H1 (cell line): ENCODE measurements at regions not wholly inside any gene's neighbourhood (a gene's known extent, or its start where the extent isn't known, plus 50 kb on each side); places are given as distances from the start of the nearest gene placed in this dataset.

Experiments
- CTCF ChIA-PET: fragments of 300-600 bp; sonication (Branson Sonifier 250); formaldehyde crosslinking; loops from one replicate; lab custom pipeline; 2021; ENCODE audit not compliant: partially characterized antibody; lab: Charles Lee
- POLR2A ChIA-PET: fragments of 300-600 bp; sonication (Branson Sonifier 250); formaldehyde crosslinking; loops from one replicate; lab custom pipeline; 2021; ENCODE audit warnings: inconsistent platforms; ENCODE audit not compliant: partially characterized antibody; lab: Charles Lee
- DNase-seq, 2 experiments: peaks; one replicate each; pipeline versions ENCODE4 v3.0.0 to v3.0.0-alpha.2; 2010 to 2022; ENCODE audit warnings: low spot score in 2 of 2, low read depth in 1 of 2, mixed read lengths in 1 of 2
- FAIRE-seq: peaks from 2 replicates; lab custom pipeline; 2011; peaks lifted over from hg19 to GRCh38; lab: Jason Lieb, UNC
- H2AFZ ChIP-seq: 2 replicates; pipeline ENCODE4 v1.8.1; 2012; ENCODE audit warnings: low read length, inconsistent platforms
- H2AK5ac ChIP-seq: 2 replicates; pipeline ENCODE4 v1.6.1; 2013; ENCODE audit warnings: low read depth, low read length
- H2BK120ac ChIP-seq: replicated peaks from 2 replicates; pipeline ENCODE3; 2013; ENCODE audit warnings: low read depth, low read length, inconsistent platforms
- H2BK12ac ChIP-seq: 2 replicates; pipeline ENCODE4 v1.6.1; 2013; ENCODE audit warnings: low read depth, low read length
- H2BK15ac ChIP-seq: 2 replicates; pipeline ENCODE4 v1.6.1; 2013; ENCODE audit warnings: low read length
- H2BK20ac ChIP-seq: 2 replicates; pipeline ENCODE4 v1.6.1; 2013; ENCODE audit warnings: low read length
- H2BK5ac ChIP-seq: 2 replicates; pipeline ENCODE4 v1.6.1; 2013; ENCODE audit warnings: low read depth, low read length
- H3K14ac ChIP-seq: 2 replicates; pipeline ENCODE4 v1.6.1; 2013; ENCODE audit warnings: inconsistent platforms; ENCODE audit not compliant: insufficient read length
- H3K18ac ChIP-seq: 2 replicates; pipeline ENCODE4 v1.6.1; 2013; ENCODE audit warnings: low read length; ENCODE audit errors: extremely low read depth
- H3K23ac ChIP-seq: 2 replicates; pipeline ENCODE4 v1.6.1; 2013; ENCODE audit warnings: inconsistent platforms; ENCODE audit not compliant: insufficient read length
- H3K23me2 ChIP-seq: 2 replicates; pipeline ENCODE4 v1.6.1; 2013; ENCODE audit warnings: low read depth, low read length
- H3K27ac ChIP-seq: 2 replicates; pipeline ENCODE4 v1.6.1; 2011; ENCODE audit warnings: low read depth, low read length, inconsistent platforms
- H3K27me3 ChIP-seq, 4 experiments: replicated peaks in 1 of 4; 1 replicate in 1 of 4; 2 replicates in 3 of 4; pipeline versions ENCODE4 v1.6.1 to v1.8.1; 2011 to 2013; ENCODE audit warnings: low read length in 3 of 4, mild to moderate bottlenecking in 3 of 4, inconsistent platforms in 2 of 4, mixed read lengths in 2 of 4, moderate library complexity in 1 of 4; ENCODE audit not compliant: control insufficient read depth in 3 of 4, insufficient read depth in 3 of 4; ENCODE audit errors: extremely low read depth in 1 of 4
- H3K36me3 ChIP-seq, 4 experiments: 2 replicates each; pipeline versions ENCODE4 v1.6.1 to v1.8.1; 2011 to 2013; ENCODE audit warnings: mild to moderate bottlenecking in 4 of 4, low read length in 3 of 4, moderate library complexity in 2 of 4, control low read depth in 1 of 4, inconsistent platforms in 1 of 4; ENCODE audit not compliant: insufficient read depth in 4 of 4, control insufficient read depth in 2 of 4
- H3K4ac ChIP-seq: replicated peaks from 2 replicates; pipeline ENCODE3; 2013; ENCODE audit warnings: low read length, low read depth, mixed read lengths, inconsistent platforms; ENCODE audit not compliant: insufficient read length
- H3K4me1 ChIP-seq, 4 experiments: replicated peaks in 1 of 4; 1 replicate in 1 of 4; 2 replicates in 3 of 4; pipeline versions ENCODE4 v1.6.1 to v1.8.1; 2011 to 2013; ENCODE audit warnings: low read length in 3 of 4, inconsistent platforms in 2 of 4, mixed read lengths in 1 of 4; ENCODE audit not compliant: insufficient read depth in 4 of 4, control insufficient read depth in 3 of 4
- H3K4me2 ChIP-seq, 2 experiments: 2 replicates each; pipeline versions ENCODE4 v1.6.1 to v1.8.1; 2011 to 2013; ENCODE audit warnings: low read depth in 2 of 2, low read length in 2 of 2, control low read depth in 1 of 2, inconsistent platforms in 1 of 2, mild to moderate bottlenecking in 1 of 2; ENCODE audit not compliant: insufficient read depth in 1 of 2
- H3K4me3 ChIP-seq, 4 experiments: fragments of 200-600, 300-600 bp in 1 of 4; sonication (generic), shearing (Covaris generic), sonication (Bioruptor Twin) in 1 of 4; 2 replicates each; pipeline versions ENCODE4 v1.5.1 to v1.8.1; 2011 to 2016; ENCODE audit warnings: low read length in 4 of 4, low read depth in 3 of 4, control low read depth in 2 of 4, inconsistent platforms in 2 of 4, mild to moderate bottlenecking in 2 of 4, mixed read lengths in 1 of 4, moderate library complexity in 1 of 4; ENCODE audit not compliant: insufficient read depth in 2 of 4; ENCODE audit errors: extremely low read depth in 1 of 4
- H3K56ac ChIP-seq: replicated peaks from 2 replicates; pipeline ENCODE3; 2013; ENCODE audit warnings: low read depth, mild to moderate bottlenecking, mixed read lengths, low read length, inconsistent platforms; ENCODE audit not compliant: insufficient read length
- H3K79me1 ChIP-seq: 2 replicates; pipeline ENCODE4 v1.6.1; 2013; ENCODE audit warnings: low read depth, low read length, control low read depth
- H3K79me2 ChIP-seq, 2 experiments: 2 replicates each; pipeline versions ENCODE4 v1.6.1 to v1.8.1; 2012 to 2013; ENCODE audit warnings: low read length in 2 of 2, mild to moderate bottlenecking in 2 of 2, inconsistent platforms in 1 of 2; ENCODE audit not compliant: insufficient read depth in 2 of 2, control insufficient read depth in 1 of 2
- H3K9ac ChIP-seq, 4 experiments: replicated peaks in 1 of 4; 1 replicate in 1 of 4; 2 replicates in 3 of 4; pipeline versions ENCODE4 v1.6.1 to v1.8.1; 2011 to 2013; ENCODE audit warnings: low read depth in 3 of 4, low read length in 3 of 4, control low read depth in 2 of 4, mild to moderate bottlenecking in 2 of 4, moderate library complexity in 2 of 4, inconsistent platforms in 1 of 4; ENCODE audit errors: extremely low read depth in 1 of 4
- H3K9me3 ChIP-seq, 2 experiments: 2 replicates each; pipeline versions ENCODE4 v1.6.1 to v1.8.1; 2012 to 2013; ENCODE audit warnings: mild to moderate bottlenecking in 2 of 2, moderate library complexity in 2 of 2, control low read depth in 1 of 2, inconsistent platforms in 1 of 2, low read depth in 1 of 2, low read length in 1 of 2, mixed read lengths in 1 of 2; ENCODE audit not compliant: insufficient read depth in 2 of 2
- H4K20me1 ChIP-seq, 2 experiments: replicated peaks in 1 of 2; 2 replicates each; pipeline versions ENCODE3 to v1.8.1; 2011 to 2013; ENCODE audit warnings: inconsistent platforms in 2 of 2, low read length in 2 of 2, mild to moderate bottlenecking in 1 of 2; ENCODE audit not compliant: insufficient read depth in 2 of 2, control insufficient read depth in 1 of 2
- H4K5ac ChIP-seq: 2 replicates; pipeline ENCODE4 v1.6.1; 2013; ENCODE audit warnings: low read length, low read depth, mixed read lengths, inconsistent platforms; ENCODE audit not compliant: insufficient read length
- H4K8ac ChIP-seq: 2 replicates; pipeline ENCODE4 v1.8.0; 2013; ENCODE audit warnings: mild to moderate bottlenecking, moderate library complexity, low read length, inconsistent platforms; ENCODE audit not compliant: insufficient read depth; ENCODE audit errors: extremely low read depth
- H4K91ac ChIP-seq: replicated peaks from 2 replicates; pipeline ENCODE3; 2013; ENCODE audit warnings: low read length, mixed read lengths, inconsistent platforms; ENCODE audit not compliant: insufficient read length
- GABPA ChIP-seq: IDR thresholded peaks from 2 replicates; pipeline ENCODE4 v1.6.1; 2011; ENCODE audit warnings: mild to moderate bottlenecking, low read length, moderate library complexity, borderline replicate concordance; ENCODE audit not compliant: insufficient read depth
- GTF2F1 ChIP-seq: IDR thresholded peaks from 2 replicates; pipeline ENCODE4 v1.6.1; 2012; ENCODE audit warnings: low read depth, low read length, improper control_type of control experiment, borderline replicate concordance
- HDAC6 ChIP-seq: IDR thresholded peaks from one replicate; pipeline ENCODE4 v1.7.1; 2012; ENCODE audit warnings: low read depth, mild to moderate bottlenecking, inconsistent platforms, low read length, moderate library complexity
- MAFK ChIP-seq: IDR thresholded peaks from 2 replicates; pipeline ENCODE4 v1.6.1; 2012; ENCODE audit warnings: low read depth, mild to moderate bottlenecking, improper control_type of control experiment, low read length
- RNF2 ChIP-seq: fragments of 200-900, 300-1000 bp; sonication (generic); IDR thresholded peaks from 2 replicates; pipeline ENCODE4 v1.7.1; 2016; ENCODE audit warnings: borderline replicate concordance, low read depth, mild to moderate bottlenecking, antibody characterized with exemption, low read length; ENCODE audit not compliant: poor library complexity, severe bottlenecking; ENCODE audit errors: missing control alignments
- SIN3A ChIP-seq, 2 experiments: IDR thresholded peaks in 1 of 2; conservative IDR thresholded peaks in 1 of 2; 2 replicates each; pipeline ENCODE4 v1.6.1; 2011 to 2012; ENCODE audit warnings: low read length in 2 of 2, improper control_type of control experiment in 1 of 2, low read depth in 1 of 2, mild to moderate bottlenecking in 1 of 2
- SP2 ChIP-seq: IDR thresholded peaks from 2 replicates; pipeline ENCODE4 v1.6.1; 2012; ENCODE audit warnings: mild to moderate bottlenecking, low read length, inconsistent platforms
- SUZ12 ChIP-seq: fragments of 200-600 bp; sonication (generic); IDR thresholded peaks from 2 replicates; pipeline ENCODE4 v1.6.1; 2012; ENCODE audit warnings: mild to moderate bottlenecking, inconsistent platforms, low read length, moderate library complexity, mixed read lengths
- TCF12 ChIP-seq: IDR thresholded peaks from 2 replicates; pipeline ENCODE4 v1.6.1; 2011; ENCODE audit warnings: low read depth, mild to moderate bottlenecking, low read length
- WGBS, 2 experiments: shearing (Covaris generic) in 1 of 2; methylation state at CpG; one replicate each; pipeline versions ENCODE4 v1.1.6 to v1.1.7; 2013 to 2015; ENCODE audit warnings: low lambda C conversion rate in 2 of 2, mixed read lengths in 2 of 2, inconsistent platforms in 1 of 2, low coverage in 1 of 2, missing lambda C conversion rate in 1 of 2; ENCODE audit not compliant: insufficient replicate concordance in 2 of 2, insufficient coverage in 1 of 2, insufficient read length in 1 of 2; ENCODE audit errors: extremely low coverage in 1 of 2, missing lambda C conversion rate in 1 of 2; 5-methylcytosine and 5-hydroxymethylcytosine counted together
- TF ChIP-seq, protein P1 (sequence below): IDR thresholded peaks from 2 replicates; pipeline ENCODE4 v1.6.1; 2012; ENCODE audit warnings: inconsistent platforms
- TF ChIP-seq, protein P2 (sequence below): IDR thresholded peaks from 2 replicates; pipeline ENCODE4 v1.6.1; 2012; ENCODE audit warnings: low read length, inconsistent platforms

DNA sequence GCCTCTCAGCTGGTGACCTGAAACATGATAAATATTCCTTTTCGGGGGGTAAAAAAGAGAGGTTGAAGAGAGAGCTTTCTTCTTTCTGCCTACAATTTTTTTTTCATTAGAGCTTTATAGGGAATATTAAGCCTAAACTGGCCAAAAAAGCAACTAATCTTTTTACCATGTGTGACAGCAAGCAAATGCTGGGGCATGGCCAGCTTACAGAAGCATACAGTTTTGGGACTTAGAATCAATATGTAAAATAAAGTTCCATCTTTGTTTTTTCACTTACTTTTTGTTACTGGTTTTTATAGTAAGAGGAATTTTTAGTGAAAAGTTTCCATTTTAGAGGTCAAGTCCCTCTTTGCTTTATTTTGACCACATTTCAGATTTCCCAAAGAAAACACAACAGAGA, 301.2 kb upstream of the DEPDC1 start:
- H3K4me3 ChIP-seq: no peak overlapping the region
- no peak overlapping the region for H2BK12ac ChIP-seq
- no peaks in the 10 kb centered on the region for H3K79me2 ChIP-seq
- no peak overlapping the region for H3K14ac ChIP-seq
- no peak overlapping the region for H4K91ac ChIP-seq
- no peak overlapping the region for H2AFZ ChIP-seq
- POLR2A ChIA-PET: no interaction called here
- H3K56ac ChIP-seq: no peak overlapping the region
- H3K4ac ChIP-seq: no peak overlapping the region
- H2BK20ac ChIP-seq: no peak overlapping the region
- no peak overlapping the region for H2BK120ac ChIP-seq
- H3K23me2 ChIP-seq: no peaks in the 10 kb centered on the region
- no peak overlapping the region for H3K9ac ChIP-seq
- no peak overlapping the region for H2BK5ac ChIP-seq
- CTCF ChIA-PET: no interaction called here
- no peaks in the 10 kb centered on the region for H3K27me3 ChIP-seq
- H3K18ac ChIP-seq: no peak overlapping the region
- H3K4me2 ChIP-seq: no peak overlapping the region
- H2AK5ac ChIP-seq: no peak overlapping the region
- no peaks in the 10 kb centered on the region for H3K36me3 ChIP-seq
- H3K9me3 ChIP-seq: no peaks in the 10 kb centered on the region
- H3K79me1 ChIP-seq: no peaks in the 10 kb centered on the region
- no peak overlapping the region for H2BK15ac ChIP-seq
- 88% methylated on average over 1 of the region's 1 CpG; no CpG with 5 or more reads in 1 of the 2 experiments for WGBS, 2 experiments
- DNase-seq (no peak), FAIRE-seq (no peak)
- H3K23ac ChIP-seq: no peak overlapping the region
- no peak overlapping the region for H4K8ac ChIP-seq
- H4K5ac ChIP-seq: no peak overlapping the region
- TF ChIP-seq, protein P1, sequence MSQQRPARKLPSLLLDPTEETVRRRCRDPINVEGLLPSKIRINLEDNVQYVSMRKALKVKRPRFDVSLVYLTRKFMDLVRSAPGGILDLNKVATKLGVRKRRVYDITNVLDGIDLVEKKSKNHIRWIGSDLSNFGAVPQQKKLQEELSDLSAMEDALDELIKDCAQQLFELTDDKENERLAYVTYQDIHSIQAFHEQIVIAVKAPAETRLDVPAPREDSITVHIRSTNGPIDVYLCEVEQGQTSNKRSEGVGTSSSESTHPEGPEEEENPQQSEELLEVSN: no peak
- TF ChIP-seq RNF2: no peak
- TF ChIP-seq, protein P2, sequence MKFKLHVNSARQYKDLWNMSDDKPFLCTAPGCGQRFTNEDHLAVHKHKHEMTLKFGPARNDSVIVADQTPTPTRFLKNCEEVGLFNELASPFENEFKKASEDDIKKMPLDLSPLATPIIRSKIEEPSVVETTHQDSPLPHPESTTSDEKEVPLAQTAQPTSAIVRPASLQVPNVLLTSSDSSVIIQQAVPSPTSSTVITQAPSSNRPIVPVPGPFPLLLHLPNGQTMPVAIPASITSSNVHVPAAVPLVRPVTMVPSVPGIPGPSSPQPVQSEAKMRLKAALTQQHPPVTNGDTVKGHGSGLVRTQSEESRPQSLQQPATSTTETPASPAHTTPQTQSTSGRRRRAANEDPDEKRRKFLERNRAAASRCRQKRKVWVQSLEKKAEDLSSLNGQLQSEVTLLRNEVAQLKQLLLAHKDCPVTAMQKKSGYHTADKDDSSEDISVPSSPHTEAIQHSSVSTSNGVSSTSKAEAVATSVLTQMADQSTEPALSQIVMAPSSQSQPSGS: no peak
- no peak for TF ChIP-seq MAFK
- no peak for TF ChIP-seq GTF2F1
- TF ChIP-seq SUZ12: no peak
- TF ChIP-seq GABPA: no peak
- no peak for TF ChIP-seq TCF12
- no peak for TF ChIP-seq SP2
- no peak for TF ChIP-seq HDAC6
- no peak for TF ChIP-seq SIN3A (conservative IDR thresholded peaks at IDR 0.05 in 1 of 2, IDR thresholded peaks at IDR 0.05 in 1 of 2; ENCODE audit: low read depth in 1 of 2, low read length in 2 of 2)
- no peaks in the 10 kb centered on the region for H3K4me1 ChIP-seq
- no peaks in the 10 kb centered on the region for H4K20me1 ChIP-seq
- H3K27ac ChIP-seq: no peak overlapping the region
